ENCODE measurements at regions not wholly inside any gene's neighbourhood (a gene's known extent, or its start where the extent isn't known, plus 50 kb on each side); places are given as distances from the start of the nearest gene placed in this dataset.

DNA sequence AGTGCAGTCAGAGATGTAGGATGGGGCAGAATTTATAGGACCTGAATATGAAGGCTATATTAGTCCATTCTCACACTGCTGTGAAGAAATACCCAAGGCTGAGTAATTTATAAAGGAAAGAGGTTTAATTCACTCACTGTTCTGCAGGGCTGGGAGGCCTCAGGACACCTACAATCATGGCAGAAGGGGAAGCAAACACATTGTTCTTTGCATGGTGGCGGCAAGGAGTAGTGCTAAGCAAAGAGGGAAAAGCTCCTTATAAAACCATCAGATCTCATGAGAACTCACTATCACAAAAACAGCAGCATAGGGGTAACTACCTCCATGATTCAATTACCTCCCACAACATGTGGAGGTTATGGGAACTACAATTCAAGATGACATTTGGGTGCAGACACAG is 76.8 kb upstream of the MSTN start:
- Mint-ChIP-seq H3K4me3 (ENCODE audit: low read depth, unreplicated experiment) (no peak overlapping the region), H3K27ac (ENCODE audit: unreplicated experiment) (no peak overlapping the region), H3K9me3 (ENCODE audit: low read depth, unreplicated experiment) (peaks cover 25% of the 10 kb centered on the region), H3K36me3 (ENCODE audit: insufficient read depth, unreplicated experiment) (peaks cover 6% of the 10 kb centered on the region), H3K27me3 (ENCODE audit: unreplicated experiment) (no peaks in the 10 kb centered on the region), H3K4me1 (ENCODE audit: low read depth, unreplicated experiment) (no peaks in the 10 kb centered on the region)
- DNase-seq, result no peak
- intact Hi-C loops (cut with micrococcal nuclease; ENCODE audit: unreplicated experiment), result no loop called here
- TF ChIP-seq, protein P1, sequence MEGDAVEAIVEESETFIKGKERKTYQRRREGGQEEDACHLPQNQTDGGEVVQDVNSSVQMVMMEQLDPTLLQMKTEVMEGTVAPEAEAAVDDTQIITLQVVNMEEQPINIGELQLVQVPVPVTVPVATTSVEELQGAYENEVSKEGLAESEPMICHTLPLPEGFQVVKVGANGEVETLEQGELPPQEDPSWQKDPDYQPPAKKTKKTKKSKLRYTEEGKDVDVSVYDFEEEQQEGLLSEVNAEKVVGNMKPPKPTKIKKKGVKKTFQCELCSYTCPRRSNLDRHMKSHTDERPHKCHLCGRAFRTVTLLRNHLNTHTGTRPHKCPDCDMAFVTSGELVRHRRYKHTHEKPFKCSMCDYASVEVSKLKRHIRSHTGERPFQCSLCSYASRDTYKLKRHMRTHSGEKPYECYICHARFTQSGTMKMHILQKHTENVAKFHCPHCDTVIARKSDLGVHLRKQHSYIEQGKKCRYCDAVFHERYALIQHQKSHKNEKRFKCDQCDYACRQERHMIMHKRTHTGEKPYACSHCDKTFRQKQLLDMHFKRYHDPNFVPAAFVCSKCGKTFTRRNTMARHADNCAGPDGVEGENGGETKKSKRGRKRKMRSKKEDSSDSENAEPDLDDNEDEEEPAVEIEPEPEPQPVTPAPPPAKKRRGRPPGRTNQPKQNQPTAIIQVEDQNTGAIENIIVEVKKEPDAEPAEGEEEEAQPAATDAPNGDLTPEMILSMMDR (IDR thresholded peaks at IDR 0.05; ENCODE audit: unreplicated experiment), result no peak
- CTCF ChIA-PET, result no interaction called here
- no TSS peak for BruUV-seq (replicated peaks)

GRCh38 chr2:190138032-190138431 is 75.5 kb upstream of the MSTN start:
- H3K9me3 Mint-ChIP-seq (ENCODE audit: low read depth, unreplicated experiment), result peaks cover 25% of the 10 kb centered on the region
- CTCF ChIA-PET, result no interaction called here

GRCh38 chr2:190137561-190137960 is 75.0 kb upstream of the MSTN start:
- TF ChIP-seq, protein P1 (IDR thresholded peaks at IDR 0.05; ENCODE audit: unreplicated experiment), result no peak
- no peak overlapping the region for H3K4me3 Mint-ChIP-seq (ENCODE audit: low read depth, unreplicated experiment)
- no TSS peak for BruUV-seq (replicated peaks)
- no peaks in the 10 kb centered on the region for H3K27me3 Mint-ChIP-seq (ENCODE audit: unreplicated experiment)
- no peaks in the 10 kb centered on the region for H3K4me1 Mint-ChIP-seq (ENCODE audit: low read depth, unreplicated experiment)
- intact Hi-C loops (cut with micrococcal nuclease; ENCODE audit: unreplicated experiment), result no loop called here
- peaks cover 6% of the 10 kb centered on the region for H3K36me3 Mint-ChIP-seq (ENCODE audit: insufficient read depth, unreplicated experiment)
- CTCF ChIA-PET, result no interaction called here
- no peak overlapping the region for H3K27ac Mint-ChIP-seq (ENCODE audit: unreplicated experiment)
- H3K9me3 Mint-ChIP-seq (ENCODE audit: low read depth, unreplicated experiment), result peaks cover 24% of the 10 kb centered on the region
- no peak for DNase-seq

More at GRCh38 chr2:190138032-190138431, 75.5 kb upstream of the MSTN start:
- no peaks in the 10 kb centered on the region for H3K4me1 Mint-ChIP-seq (ENCODE audit: low read depth, unreplicated experiment)
- no peaks in the 10 kb centered on the region for H3K27me3 Mint-ChIP-seq (ENCODE audit: unreplicated experiment)
- H3K27ac Mint-ChIP-seq (ENCODE audit: unreplicated experiment), result no peak overlapping the region
- DNase-seq, result no peak
- peaks cover 6% of the 10 kb centered on the region for H3K36me3 Mint-ChIP-seq (ENCODE audit: insufficient read depth, unreplicated experiment)
- intact Hi-C loops (cut with micrococcal nuclease; ENCODE audit: unreplicated experiment), result no loop called here
- no peak overlapping the region for H3K4me3 Mint-ChIP-seq (ENCODE audit: low read depth, unreplicated experiment)
- TF ChIP-seq, protein P1 (IDR thresholded peaks at IDR 0.05; ENCODE audit: unreplicated experiment), result no peak
- BruUV-seq (replicated peaks), result no TSS peak

DNA sequence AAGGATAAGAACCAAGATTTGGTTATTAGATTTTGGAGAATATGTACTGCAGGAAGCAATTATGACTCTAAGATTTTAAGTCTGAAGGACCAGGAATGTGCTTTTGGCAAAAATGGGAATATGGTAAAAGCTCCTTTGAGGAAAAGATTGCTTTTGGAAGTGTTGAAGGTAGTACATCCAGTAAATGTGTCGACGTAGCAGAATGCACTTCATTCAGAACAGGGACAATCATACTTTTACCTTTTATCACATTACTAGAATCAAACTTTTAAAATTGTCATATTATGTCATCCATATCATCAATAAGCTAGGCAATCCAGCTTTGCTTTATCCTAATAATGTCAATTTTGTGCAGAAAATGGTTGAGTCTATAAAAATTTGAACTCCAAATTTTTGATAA is 74.3 kb upstream of the MSTN start:
- Mint-ChIP-seq H3K27ac (ENCODE audit: unreplicated experiment) (no peak overlapping the region), H3K27me3 (ENCODE audit: unreplicated experiment) (no peaks in the 10 kb centered on the region), H3K9me3 (ENCODE audit: low read depth, unreplicated experiment) (peaks cover 18% of the 10 kb centered on the region), H3K36me3 (ENCODE audit: insufficient read depth, unreplicated experiment) (peaks cover 6% of the 10 kb centered on the region), H3K4me1 (ENCODE audit: low read depth, unreplicated experiment) (no peaks in the 10 kb centered on the region), H3K4me3 (ENCODE audit: low read depth, unreplicated experiment) (no peak overlapping the region)
- intact Hi-C loops (cut with micrococcal nuclease; ENCODE audit: unreplicated experiment), result no loop called here
- CTCF ChIA-PET, result no interaction called here
- TF ChIP-seq, protein P1 (IDR thresholded peaks at IDR 0.05; ENCODE audit: unreplicated experiment), result no peak
- no TSS peak for BruUV-seq (replicated peaks)
- no peak for DNase-seq

Measured in Calu3 (cell line).